HepG2 (cell line): ENCODE measurements at regions not wholly inside any gene's neighbourhood (a gene's known extent, or its start where the extent isn't known, plus 50 kb on each side); places are given as distances from the start of the nearest gene placed in this dataset.

Experiments
- ATAC-seq: fragments of 200-7000 bp; cut with Tn5 transposase; 3 replicates; pipeline ENCODE4 v1.9.1; 2020; ENCODE audit warnings: mild to moderate bottlenecking, moderate library complexity
- BruUV-seq: library from RNA; stranded (reverse); fragments of 400-500 nt; replicated peaks from 2 replicates; lab custom pipeline; 2021; lab: Mats Ljungman, UMichigan
- CTCF ChIA-PET: fragments of 300-600 bp; formaldehyde crosslinking; extraction: SDS; loops from one replicate; lab custom pipeline; 2021; ENCODE audit warnings: low total read pairs, inconsistent platforms, low intra/inter-chr PET ratio; lab: Yijun Ruan, JAX
- POLR2A ChIA-PET: fragments of 350-600 bp; sonication (Branson Sonifier 250); formaldehyde crosslinking; loops from one replicate; lab custom pipeline; 2020; ENCODE audit warnings: antibody characterized with exemption, inconsistent platforms; lab: Yijun Ruan, JAX
- DNase-seq: peaks from one replicate; pipeline ENCODE4 v3.0.0-alpha.2; 2015; ENCODE audit warnings: low spot score
- FAIRE-seq: peaks from 3 replicates; lab custom pipeline; 2011; peaks lifted over from hg19 to GRCh38; lab: Jason Lieb, UNC
- H2AFZ ChIP-seq: one replicate; pipeline ENCODE4 v1.6.1; 2011; ENCODE audit warnings: low read length, inconsistent platforms
- H3K27ac ChIP-seq: fragments of 300-600 bp; 3 replicates; pipeline ENCODE4 v1.8.0; 2011; ENCODE audit warnings: mixed run types, mild to moderate bottlenecking, mixed read lengths, low read length, inconsistent platforms; ENCODE audit not compliant: insufficient read depth; ENCODE audit errors: extremely low read length
- H3K27me3 ChIP-seq, 2 experiments: fragments of 200-600 bp in 1 of 2; 2 replicates in 1 of 2; 3 replicates in 1 of 2; pipeline versions ENCODE4 v1.6.0 to v1.8.0; 2011; ENCODE audit warnings: low read length in 2 of 2, mild to moderate bottlenecking in 2 of 2, moderate library complexity in 2 of 2, inconsistent platforms in 1 of 2; ENCODE audit not compliant: insufficient read depth in 2 of 2, control insufficient read depth in 1 of 2
- H3K36me3 ChIP-seq, 2 experiments: fragments of 200-600 bp in 1 of 2; replicated peaks in 1 of 2; 2 replicates in 1 of 2; 3 replicates in 1 of 2; pipeline versions ENCODE4 v1.5.1 to v1.8.0; 2011; ENCODE audit warnings: low read length in 2 of 2, inconsistent platforms in 1 of 2; ENCODE audit not compliant: insufficient read depth in 2 of 2, control insufficient read depth in 1 of 2
- H3K4me1 ChIP-seq: 2 replicates; pipeline ENCODE4 v1.5.1; 2012; ENCODE audit warnings: low read length, inconsistent platforms; ENCODE audit not compliant: insufficient read depth
- H3K4me2 ChIP-seq: 2 replicates; pipeline ENCODE4 v1.6.0; 2011; ENCODE audit warnings: low read depth, low read length, inconsistent platforms
- H3K4me3 ChIP-seq, 3 experiments: fragments of 200-600 bp in 1 of 3; sonication (generic), shearing (Covaris generic) in 1 of 3; replicated peaks in 1 of 3; 2 replicates each; pipeline ENCODE4 v1.5.1; 2011 to 2016; ENCODE audit warnings: low read length in 3 of 3, inconsistent platforms in 2 of 3, low read depth in 2 of 3, mild to moderate bottlenecking in 2 of 3, control low read depth in 1 of 3, mixed read lengths in 1 of 3; ENCODE audit not compliant: insufficient read depth in 1 of 3
- H3K79me2 ChIP-seq: one replicate; pipeline ENCODE4 v1.6.1; 2011; ENCODE audit warnings: low read length, inconsistent platforms; ENCODE audit not compliant: insufficient read depth
- H3K9ac ChIP-seq: 2 replicates; pipeline ENCODE4 v1.6.0; 2011; ENCODE audit warnings: mild to moderate bottlenecking, low read depth, low read length, inconsistent platforms; ENCODE audit not compliant: insufficient read depth
- H3K9me3 ChIP-seq: 2 replicates; pipeline ENCODE4 v1.5.1; 2012; ENCODE audit warnings: mild to moderate bottlenecking, low read length
- H4K20me1 ChIP-seq: 2 replicates; pipeline ENCODE4 v1.6.0; 2011; ENCODE audit warnings: inconsistent platforms, mild to moderate bottlenecking, low read length, moderate library complexity; ENCODE audit not compliant: insufficient read depth
- DNMT3B ChIP-seq: conservative IDR thresholded peaks from 2 replicates; pipeline ENCODE4 v1.6.1; 2016; ENCODE audit warnings: missing biosample characterization, control low read depth
- E2F1 ChIP-seq: sonication (generic); formaldehyde crosslinking; IDR thresholded peaks from 2 replicates; pipeline ENCODE4 v1.5.0; 2020; ENCODE audit warnings: missing genetic modification reagents
- ETV5 ChIP-seq: IDR thresholded peaks from 2 replicates; pipeline ENCODE4 v1.6.1; 2018; ENCODE audit warnings: missing biosample characterization, missing genetic modification reagents, inconsistent platforms, borderline replicate concordance
- GFI1 ChIP-seq: sonication (generic); formaldehyde crosslinking; IDR thresholded peaks from 2 replicates; pipeline ENCODE4 v1.5.0; 2020; ENCODE audit warnings: missing genetic modification reagents, mild to moderate bottlenecking, borderline replicate concordance
- HCFC1 ChIP-seq: fragments of 150-350 bp; IDR thresholded peaks from 2 replicates; pipeline ENCODE4 v1.6.1; 2014; ENCODE audit warnings: low read depth, low read length
- MIER2 ChIP-seq: IDR thresholded peaks from 2 replicates; pipeline ENCODE4 v1.6.1; 2016; ENCODE audit warnings: missing biosample characterization, missing genetic modification reagents
- PCBP2 ChIP-seq: fragments of 200-400 bp; formaldehyde crosslinking; optimal IDR thresholded peaks from 2 replicates; pipeline ENCODE3; 2018; ENCODE audit warnings: low read length, low read depth; ENCODE audit not compliant: poor library complexity, severe bottlenecking
- PLSCR1 ChIP-seq: sonication (generic); formaldehyde crosslinking; IDR thresholded peaks from 2 replicates; pipeline ENCODE4 v1.5.0; 2020; ENCODE audit warnings: missing genetic modification reagents, mild to moderate bottlenecking, borderline replicate concordance
- SALL1 ChIP-seq: sonication (generic); formaldehyde crosslinking; IDR thresholded peaks from 2 replicates; pipeline ENCODE4 v1.8.0; 2022; ENCODE audit warnings: mild to moderate bottlenecking, missing genetic modification reagents
- SRSF9 ChIP-seq: fragments of 200-400 bp; formaldehyde crosslinking; IDR thresholded peaks from 2 replicates; pipeline ENCODE4 v1.6.1; 2018; ENCODE audit warnings: borderline replicate concordance, mild to moderate bottlenecking, low read depth, low read length; ENCODE audit not compliant: insufficient read depth, poor library complexity, severe bottlenecking
- WIZ ChIP-seq: sonication (generic); formaldehyde crosslinking; IDR thresholded peaks from 2 replicates; pipeline ENCODE4 v1.5.1; 2020; ENCODE audit warnings: mild to moderate bottlenecking, missing genetic modification reagents
- ZNF331 ChIP-seq: sonication (generic); formaldehyde crosslinking; IDR thresholded peaks from 2 replicates; pipeline ENCODE4 v1.4.0; 2020; ENCODE audit warnings: missing genetic modification reagents
- ZNF556 ChIP-seq: sonication (generic); formaldehyde crosslinking; IDR thresholded peaks from 2 replicates; pipeline ENCODE4 v1.4.0; 2020; ENCODE audit warnings: mild to moderate bottlenecking, missing genetic modification reagents, borderline replicate concordance
- ZNF580 ChIP-seq: IDR thresholded peaks from 2 replicates; pipeline ENCODE4 v1.6.1; 2016; ENCODE audit warnings: low read depth, borderline replicate concordance
- ZNF704 ChIP-seq: sonication (generic); formaldehyde crosslinking; IDR thresholded peaks from 2 replicates; pipeline ENCODE4 v1.8.1; 2023; ENCODE audit warnings: mild to moderate bottlenecking, inconsistent platforms, moderate library complexity, missing genetic modification reagents, borderline replicate concordance
- ZSCAN30 ChIP-seq: sonication (generic); formaldehyde crosslinking; IDR thresholded peaks from 2 replicates; pipeline ENCODE4 v1.5.0; 2020; ENCODE audit warnings: mild to moderate bottlenecking, missing genetic modification reagents
- WGBS: methylation state at CpG from one replicate; pipeline ENCODE4 v1.1.6; 2017; ENCODE audit warnings: low lambda C conversion rate; 5-methylcytosine and 5-hydroxymethylcytosine counted together
- in situ Hi-C: cut with HindIII; loops from 2 replicates; pipeline ENCODE4 v1.10.0; 2017; ENCODE audit warnings: low pct_unique_long_range_greater_than_20kb; ENCODE audit not compliant: extremely low pct_ligation_motif_present
- intact Hi-C: fragments of 100-400 bp; cut with micrococcal nuclease; formaldehyde crosslinking; loops from one replicate; pipeline ENCODE4 v1.10.0; 2022; ENCODE audit not compliant: unreplicated experiment

- no peak for FAIRE-seq
- Histone ChIP-seq H3K27ac (no peak overlapping the region), H3K27me3 (peaks cover 0 to 20% of the 10 kb centered on the region in 2 experiments; a peak in 2 of 5 replicates), H3K9me3 (no peaks in the 10 kb centered on the region), H3K36me3 (no peaks in the 10 kb centered on the region), H3K4me3 (no peak overlapping the region), H3K79me2 (no peaks in the 10 kb centered on the region), H4K20me1 (no peaks in the 10 kb centered on the region), H2AFZ (no peak overlapping the region), H3K4me2 (no peak overlapping the region), H3K4me1 (no peaks in the 10 kb centered on the region), H3K9ac (no peak overlapping the region)
- intact Hi-C loops, result no loop called here
- POLR2A ChIA-PET, result no interaction called here
- BruUV-seq, result no TSS peak
- WGBS, result 68% methylated on average over 4 of the region's 4 CpGs
- in situ Hi-C loops, result no loop called here
- CTCF ChIA-PET, result no interaction called here
- no peak for TF ChIP-seq PLSCR1 (CRISPR knock-in tag)
- no peak for TF ChIP-seq ETV5 (CRISPR knock-in tag)
- no peak for TF ChIP-seq SRSF9
- no peak for TF ChIP-seq ZNF580 (CRISPR knock-in tag)
- no peak for TF ChIP-seq MIER2 (CRISPR knock-in tag)
- TF ChIP-seq ZNF331 (CRISPR knock-in tag), result no peak
- TF ChIP-seq SALL1, result no peak
- TF ChIP-seq PCBP2, result no peak
- no peak for TF ChIP-seq GFI1 (CRISPR knock-in tag)
- no peak for TF ChIP-seq WIZ
- TF ChIP-seq ZNF704 (CRISPR knock-in tag), result no peak
- TF ChIP-seq ZNF556 (CRISPR knock-in tag), result no peak
- no peak for TF ChIP-seq DNMT3B (CRISPR knock-in tag)
- no peak for TF ChIP-seq HCFC1
- TF ChIP-seq ZSCAN30 (CRISPR knock-in tag), result no peak
- no peak for TF ChIP-seq E2F1
- ATAC-seq, result no peak
- no peak for DNase-seq
Observed at GRCh38 chr17:12222392-12222791, 201.7 kb downstream of the MAP2K4 start.
